HEK293T (cell line): ENCODE measurements at regions not wholly inside any gene's neighbourhood (a gene's known extent, or its start where the extent isn't known, plus 50 kb on each side); places are given as distances from the start of the nearest gene placed in this dataset.

Source experiments
- ARNT ChIP-seq: fragments of 450-650 bp; IDR thresholded peaks from 2 replicates; pipeline ENCODE4 v1.6.1; 2017; ENCODE audit warnings: mild to moderate bottlenecking
- BHLHE40 ChIP-seq: fragments of 450-650 bp; IDR thresholded peaks from 2 replicates; pipeline ENCODE4 v1.6.1; 2016; ENCODE audit warnings: mild to moderate bottlenecking, moderate library complexity, borderline replicate concordance
- ELF4 ChIP-seq: fragments of 450-650 bp; IDR thresholded peaks from 2 replicates; pipeline ENCODE4 v1.6.1; 2017; ENCODE audit warnings: antibody characterized with exemption
- FOXK2 ChIP-seq: fragments of 450-650 bp; IDR thresholded peaks from 2 replicates; pipeline ENCODE4 v1.6.1; 2016; ENCODE audit warnings: mild to moderate bottlenecking
- HDGF ChIP-seq: fragments of 450-650 bp; IDR thresholded peaks from 2 replicates; pipeline ENCODE4 v1.6.1; 2017; ENCODE audit warnings: antibody characterized with exemption, borderline replicate concordance
- L3MBTL2 ChIP-seq: fragments of 450-650 bp; conservative IDR thresholded peaks from 2 replicates; pipeline ENCODE4 v1.6.1; 2016; ENCODE audit warnings: mild to moderate bottlenecking
- SP1 ChIP-seq: fragments of 450-650 bp; IDR thresholded peaks from 2 replicates; pipeline ENCODE4 v1.6.1; 2017
- SUZ12 ChIP-seq: fragments of 450-650 bp; IDR thresholded peaks from 2 replicates; pipeline ENCODE4 v1.6.1; 2016; ENCODE audit warnings: mild to moderate bottlenecking
- TF ChIP-seq, protein P1 (sequence below): fragments of 450-650 bp; IDR thresholded peaks from 2 replicates; pipeline ENCODE4 v1.6.1; 2016

DNA sequence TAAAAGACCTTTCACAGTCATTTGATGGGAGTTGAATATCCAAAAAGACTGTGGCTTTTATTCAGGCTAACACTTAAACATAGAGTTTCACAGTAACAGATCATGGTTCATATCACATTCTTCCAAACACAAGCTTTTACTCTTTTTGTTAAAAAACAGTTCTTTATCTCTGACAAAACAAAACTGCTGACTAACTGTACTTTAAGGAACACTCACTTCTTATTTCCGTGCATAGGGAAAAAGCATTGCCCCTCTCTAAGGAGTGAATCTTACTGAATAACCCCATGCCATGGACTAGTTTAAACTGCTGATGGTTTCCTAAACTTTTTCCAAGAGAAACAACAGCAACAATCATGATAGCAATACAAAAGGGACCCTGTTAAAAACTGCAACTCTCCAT lies 297.0 kb upstream of the INTU start:
- TF ChIP-seq L3MBTL2 (no peak), HDGF (no peak), SP1 (no peak), ELF4 (no peak), SUZ12 (no peak), ARNT (no peak), BHLHE40 (no peak), FOXK2 (no peak)
- TF ChIP-seq, protein P1, sequence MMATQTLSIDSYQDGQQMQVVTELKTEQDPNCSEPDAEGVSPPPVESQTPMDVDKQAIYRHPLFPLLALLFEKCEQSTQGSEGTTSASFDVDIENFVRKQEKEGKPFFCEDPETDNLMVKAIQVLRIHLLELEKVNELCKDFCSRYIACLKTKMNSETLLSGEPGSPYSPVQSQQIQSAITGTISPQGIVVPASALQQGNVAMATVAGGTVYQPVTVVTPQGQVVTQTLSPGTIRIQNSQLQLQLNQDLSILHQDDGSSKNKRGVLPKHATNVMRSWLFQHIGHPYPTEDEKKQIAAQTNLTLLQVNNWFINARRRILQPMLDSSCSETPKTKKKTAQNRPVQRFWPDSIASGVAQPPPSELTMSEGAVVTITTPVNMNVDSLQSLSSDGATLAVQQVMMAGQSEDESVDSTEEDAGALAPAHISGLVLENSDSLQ = no peak
